ENCODE measurements at regions not wholly inside any gene's neighbourhood (a gene's known extent, or its start where the extent isn't known, plus 50 kb on each side); places are given as distances from the start of the nearest gene placed in this dataset.

- POLR2A ChIA-PET, result no interaction called here
- 67% methylated on average over 1 of the region's 1 CpG for WGBS (ENCODE audit: missing lambda C conversion rate)
- CTCF ChIA-PET, result no interaction called here
- FAIRE-seq, result no peak
- Histone ChIP-seq H3K4me3 (no peak overlapping the region), H3K4me1 (no peaks in the 10 kb centered on the region), H3K4me2 (no peak overlapping the region), H3K27ac (no peak overlapping the region), H3K9me3 (no peaks in the 10 kb centered on the region)
- ATAC-seq, result no peak
- no peak for TF ChIP-seq CBX2 (IDR thresholded peaks at IDR 0.05; ENCODE audit: borderline replicate concordance, low read depth)
- no peak for TF ChIP-seq ATOH8 (CRISPR knock-in tag; IDR thresholded peaks at IDR 0.05; ENCODE audit: low read depth)
- no peak for TF ChIP-seq KDM1A (IDR thresholded peaks at IDR 0.05; ENCODE audit: low read depth)
- DNase-seq (ENCODE audit: low read depth in 1 of 2, low spot score in 1 of 2), result no peak
These were observed 645.5 kb upstream of the FAM241A start for GRCh38 chr4:111499706-111500105.

- H3K27ac ChIP-seq, result no peak overlapping the region
- DNase-seq (ENCODE audit: low read depth in 1 of 2, low spot score in 1 of 2) (no peak), ATAC-seq (no peak), FAIRE-seq (no peak)
- H3K4me1 ChIP-seq, result no peaks in the 10 kb centered on the region
- ChIA-PET CTCF (no interaction called here), POLR2A (no interaction called here)
- no peaks in the 10 kb centered on the region for H3K9me3 ChIP-seq
- H3K4me2 ChIP-seq, result no peak overlapping the region
- no peak for TF ChIP-seq HEYL (CRISPR knock-in tag; IDR thresholded peaks at IDR 0.05)
- no peak for TF ChIP-seq ZC3H11A (IDR thresholded peaks at IDR 0.05)
- no peak for TF ChIP-seq FOXS1 (CRISPR knock-in tag; IDR thresholded peaks at IDR 0.05)
- TF ChIP-seq RNF2 (IDR thresholded peaks at IDR 0.05; ENCODE audit: borderline replicate concordance, low read depth), result no peak
- no peak for TF ChIP-seq NFE2L2 (conservative IDR thresholded peaks at IDR 0.05; ENCODE audit: low read length)
- no peak for TF ChIP-seq EHMT2 (IDR thresholded peaks at IDR 0.05; ENCODE audit: low read depth)
- TF ChIP-seq RAD21 (conservative IDR thresholded peaks at IDR 0.05 in 1 of 2, IDR thresholded peaks at IDR 0.05 in 1 of 2), result no peak
- no peak for TF ChIP-seq BHLHE40 (IDR thresholded peaks at IDR 0.05; ENCODE audit: low read depth, low read length)
- no peak for TF ChIP-seq GATA3 (IDR thresholded peaks at IDR 0.05; ENCODE audit: borderline replicate concordance)
- no peak for TF ChIP-seq RARB (CRISPR knock-in tag; IDR thresholded peaks at IDR 0.05)
- 88% methylated on average over 3 of the region's 3 CpGs for WGBS (ENCODE audit: missing lambda C conversion rate)
- no peak overlapping the region for H3K4me3 ChIP-seq
These were observed 644.4 kb upstream of the FAM241A start for GRCh38 chr4:111500858-111501257.

- Histone ChIP-seq H3K4me1 (no peaks in the 10 kb centered on the region), H3K27ac (no peak overlapping the region), H3K9me3 (no peaks in the 10 kb centered on the region), H3K4me3 (no peak overlapping the region), H3K4me2 (no peak overlapping the region)
- ChIA-PET POLR2A (no interaction called here), CTCF (interaction anchor here (1.2 kb wide), 1 partner anchor 18 kb away, joined by 3 read pairs; no protein-coding TSS in a partner anchor)
- no peak for DNase-seq (ENCODE audit: low read depth in 1 of 2, low spot score in 1 of 2)
- FAIRE-seq, result no peak
- TF ChIP-seq PBX3 (IDR thresholded peaks at IDR 0.05) (no peak), MAX (IDR thresholded peaks at IDR 0.05) (no peak), HOXA7 (CRISPR knock-in tag; IDR thresholded peaks at IDR 0.05) (no peak), CTCF (IDR thresholded peaks at IDR 0.05) (no peak), MAZ (IDR thresholded peaks at IDR 0.05; ENCODE audit: borderline replicate concordance, low read depth, low read length) (no peak), ZC3H11A (IDR thresholded peaks at IDR 0.05) (no peak), ZNF302 (CRISPR knock-in tag; IDR thresholded peaks at IDR 0.05) (no peak), BCL3 (IDR thresholded peaks at IDR 0.05) (no peak)
- WGBS (ENCODE audit: missing lambda C conversion rate), result 61% methylated on average over 2 of the region's 2 CpGs
- ATAC-seq, result no peak
These were observed 643.3 kb upstream of the FAM241A start for GRCh38 chr4:111501946-111502345.
